ENCODE measurements at regions not wholly inside any gene's neighbourhood (a gene's known extent, or its start where the extent isn't known, plus 50 kb on each side); places are given as distances from the start of the nearest gene placed in this dataset.

DNA sequence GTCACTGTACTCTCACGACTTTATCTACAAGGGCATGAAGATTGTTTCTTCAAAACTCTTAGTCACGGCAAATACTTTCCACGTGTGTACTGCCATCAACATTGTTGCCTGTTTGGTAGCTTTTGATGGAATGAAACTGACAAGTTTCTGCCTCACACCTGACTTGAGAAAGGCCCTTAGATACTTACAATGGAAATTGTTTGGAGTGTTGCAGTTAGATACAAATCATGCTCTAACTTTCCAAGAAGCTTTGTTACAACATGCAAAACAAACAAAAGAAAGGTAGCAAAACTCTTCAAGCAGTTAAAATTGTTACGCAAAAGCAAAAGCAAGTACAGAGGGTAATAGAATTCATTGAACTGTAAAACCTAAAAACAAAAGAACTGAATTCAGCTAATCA lies 91.1 kb upstream of the TLE4 start:
- Histone ChIP-seq H3K27ac (no peak overlapping the region), H3K4me2 (no peak overlapping the region), H3K36me3 (ENCODE audit: insufficient read depth) (no peaks in the 10 kb centered on the region), H3K79me2 (ENCODE audit: insufficient read depth, low read depth) (no peaks in the 10 kb centered on the region), H3K9ac (no peak overlapping the region), H3K4me3 (IDR thresholded peaks at IDR 0.05; ENCODE audit: insufficient read depth, low read depth, low read length) (no peak overlapping the region), H3K4me1 (ENCODE audit: low read depth, poor library complexity, severe bottlenecking) (no peaks in the 10 kb centered on the region), H3K27me3 (ENCODE audit: insufficient read depth, low read depth) (no peaks in the 10 kb centered on the region), H2AFZ (ENCODE audit: low read depth) (no peak overlapping the region), H4K20me1 (ENCODE audit: insufficient read depth) (no peaks in the 10 kb centered on the region)
- TF ChIP-seq, protein P1, sequence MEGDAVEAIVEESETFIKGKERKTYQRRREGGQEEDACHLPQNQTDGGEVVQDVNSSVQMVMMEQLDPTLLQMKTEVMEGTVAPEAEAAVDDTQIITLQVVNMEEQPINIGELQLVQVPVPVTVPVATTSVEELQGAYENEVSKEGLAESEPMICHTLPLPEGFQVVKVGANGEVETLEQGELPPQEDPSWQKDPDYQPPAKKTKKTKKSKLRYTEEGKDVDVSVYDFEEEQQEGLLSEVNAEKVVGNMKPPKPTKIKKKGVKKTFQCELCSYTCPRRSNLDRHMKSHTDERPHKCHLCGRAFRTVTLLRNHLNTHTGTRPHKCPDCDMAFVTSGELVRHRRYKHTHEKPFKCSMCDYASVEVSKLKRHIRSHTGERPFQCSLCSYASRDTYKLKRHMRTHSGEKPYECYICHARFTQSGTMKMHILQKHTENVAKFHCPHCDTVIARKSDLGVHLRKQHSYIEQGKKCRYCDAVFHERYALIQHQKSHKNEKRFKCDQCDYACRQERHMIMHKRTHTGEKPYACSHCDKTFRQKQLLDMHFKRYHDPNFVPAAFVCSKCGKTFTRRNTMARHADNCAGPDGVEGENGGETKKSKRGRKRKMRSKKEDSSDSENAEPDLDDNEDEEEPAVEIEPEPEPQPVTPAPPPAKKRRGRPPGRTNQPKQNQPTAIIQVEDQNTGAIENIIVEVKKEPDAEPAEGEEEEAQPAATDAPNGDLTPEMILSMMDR (conservative IDR thresholded peaks at IDR 0.05; ENCODE audit: low read depth, low read length) = no peak

DNA sequence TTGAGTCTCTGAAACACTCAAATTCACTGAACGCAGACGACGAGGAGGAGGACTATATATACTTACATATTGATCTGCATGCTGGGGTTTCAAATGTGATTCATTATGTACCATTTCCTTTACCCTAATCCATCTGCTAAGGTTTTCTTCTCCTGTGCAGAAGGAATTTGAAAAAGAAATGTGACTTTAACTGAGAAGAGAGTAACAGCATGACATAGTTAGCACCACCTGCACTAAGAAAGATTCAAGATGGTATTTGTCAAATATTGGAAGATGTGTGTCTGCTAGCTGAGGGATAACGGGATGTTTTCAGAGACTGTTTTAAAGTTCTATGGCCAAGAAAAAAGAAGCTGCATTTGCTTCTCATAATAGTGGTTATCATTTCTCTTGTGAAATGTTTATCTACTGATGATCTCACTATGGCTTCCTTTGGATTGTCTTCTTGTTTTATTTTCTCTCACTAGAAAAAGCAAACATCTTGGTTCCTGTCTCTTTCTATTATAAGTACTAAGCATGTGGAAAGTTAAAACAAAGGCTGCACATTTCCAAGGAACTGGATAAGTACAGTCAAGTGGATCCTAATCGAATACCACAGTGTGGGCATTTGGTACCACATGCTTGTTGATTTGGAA lies 89.8 kb upstream of the TLE4 start:
- Histone ChIP-seq H4K20me1 (ENCODE audit: insufficient read depth) (no peaks in the 10 kb centered on the region), H3K27ac (no peak overlapping the region), H3K4me1 (ENCODE audit: low read depth, poor library complexity, severe bottlenecking) (no peaks in the 10 kb centered on the region), H3K79me2 (ENCODE audit: insufficient read depth, low read depth) (no peaks in the 10 kb centered on the region), H3K27me3 (ENCODE audit: insufficient read depth, low read depth) (no peaks in the 10 kb centered on the region), H3K36me3 (ENCODE audit: insufficient read depth) (no peaks in the 10 kb centered on the region), H3K4me2 (no peak overlapping the region), H3K9ac (no peak overlapping the region), H2AFZ (ENCODE audit: low read depth) (no peak overlapping the region), H3K4me3 (IDR thresholded peaks at IDR 0.05; ENCODE audit: insufficient read depth, low read depth, low read length) (no peak overlapping the region)
- TF ChIP-seq, protein P1 (conservative IDR thresholded peaks at IDR 0.05; ENCODE audit: low read depth, low read length) = no peak

DNA sequence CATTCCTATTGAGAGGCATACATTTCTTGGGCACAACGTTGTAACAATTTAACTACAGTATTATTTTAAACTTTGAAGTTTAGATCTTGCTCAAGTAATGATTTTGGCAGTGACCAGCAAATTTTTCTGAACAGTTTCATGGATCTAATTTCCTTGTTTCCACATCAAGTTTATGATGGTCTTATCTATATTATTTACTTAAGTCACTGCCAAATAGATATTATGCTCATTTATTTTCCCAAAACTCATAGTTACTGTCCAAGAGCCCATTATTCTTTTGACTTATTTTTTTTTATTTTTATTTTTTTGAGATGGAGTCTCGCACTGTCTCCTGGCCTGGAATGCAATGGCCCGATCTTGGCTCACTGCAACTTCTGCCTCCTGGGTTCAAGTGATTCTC lies 86.5 kb upstream of the TLE4 start:
- Histone ChIP-seq H3K4me3 (IDR thresholded peaks at IDR 0.05; ENCODE audit: insufficient read depth, low read depth, low read length) (no peak overlapping the region), H3K36me3 (ENCODE audit: insufficient read depth) (no peaks in the 10 kb centered on the region), H3K9ac (no peak overlapping the region), H4K20me1 (ENCODE audit: insufficient read depth) (no peaks in the 10 kb centered on the region), H3K79me2 (ENCODE audit: insufficient read depth, low read depth) (no peaks in the 10 kb centered on the region), H2AFZ (ENCODE audit: low read depth) (no peak overlapping the region), H3K4me2 (no peak overlapping the region), H3K4me1 (ENCODE audit: low read depth, poor library complexity, severe bottlenecking) (no peaks in the 10 kb centered on the region), H3K27ac (no peak overlapping the region), H3K27me3 (ENCODE audit: insufficient read depth, low read depth) (no peaks in the 10 kb centered on the region)
- TF ChIP-seq, protein P1 (conservative IDR thresholded peaks at IDR 0.05; ENCODE audit: low read depth, low read length) = no peak

DNA sequence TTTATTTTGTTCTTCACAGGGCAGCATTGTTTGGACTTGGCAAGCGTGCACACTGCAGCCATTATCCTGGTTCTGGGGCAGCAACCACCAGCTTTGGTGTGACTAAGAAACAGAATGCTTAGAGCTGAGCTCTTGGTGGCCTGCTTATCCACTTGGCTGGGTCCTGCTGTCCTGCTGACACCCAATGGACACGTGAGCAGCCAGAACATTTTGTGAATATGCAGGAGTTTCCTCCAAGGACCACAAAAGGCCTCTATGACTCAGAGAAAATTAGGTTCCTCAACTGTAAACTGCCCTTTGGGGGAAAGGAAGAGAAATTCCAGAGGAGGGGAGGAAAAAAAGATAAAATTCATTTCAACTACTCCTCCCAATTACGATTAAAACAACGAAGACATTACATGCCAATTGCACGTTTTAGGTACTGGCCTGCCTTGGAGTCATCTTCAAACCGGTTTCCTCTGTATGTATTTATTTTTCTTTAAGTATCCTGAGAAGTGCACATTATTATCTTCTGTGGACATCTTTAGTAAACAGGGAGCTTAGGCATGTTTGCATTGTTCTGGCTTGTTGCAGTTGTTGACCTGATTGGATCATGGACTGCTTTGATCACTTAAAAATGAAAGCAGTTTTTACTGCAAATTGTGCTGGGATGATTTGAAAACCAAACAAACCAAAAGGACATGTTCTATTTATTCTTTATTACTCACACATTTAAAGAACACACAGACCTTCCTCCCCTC lies 82.3 kb upstream of the TLE4 start:
- no peaks in the 10 kb centered on the region for H3K79me2 ChIP-seq (ENCODE audit: insufficient read depth, low read depth)
- no peaks in the 10 kb centered on the region for H4K20me1 ChIP-seq (ENCODE audit: insufficient read depth)
- H3K9ac ChIP-seq = no peak overlapping the region
- no peak overlapping the region for H2AFZ ChIP-seq (ENCODE audit: low read depth)
- H3K4me3 ChIP-seq (IDR thresholded peaks at IDR 0.05; ENCODE audit: insufficient read depth, low read depth, low read length) = no peak overlapping the region
- TF ChIP-seq, protein P1 (conservative IDR thresholded peaks at IDR 0.05; ENCODE audit: low read depth, low read length) = no peak
- no peaks in the 10 kb centered on the region for H3K4me1 ChIP-seq (ENCODE audit: low read depth, poor library complexity, severe bottlenecking)
- no peak overlapping the region for H3K4me2 ChIP-seq
- H3K27me3 ChIP-seq (ENCODE audit: insufficient read depth, low read depth) = no peaks in the 10 kb centered on the region
- no peak overlapping the region for H3K27ac ChIP-seq
- no peaks in the 10 kb centered on the region for H3K36me3 ChIP-seq (ENCODE audit: insufficient read depth)

All from KMS-11 (cell line).